Skin epidermis (tissue), 12 donors: ENCODE measurements at regions not wholly inside any gene's neighbourhood (a gene's known extent, or its start where the extent isn't known, plus 50 kb on each side); places are given as distances from the start of the nearest gene placed in this dataset.
A peak's percentile ranks its signal among the peaks of the same experiment; 100 is the strongest.
"Not testable (repeated sequence)": the region's sequence is repeated elsewhere in the genome, so short reads cannot be mapped to it uniquely, and the experiment has no call there.

ENCODE experiments used
- H3K27ac ChIP-seq, 21 experiments: fragments of 200-600 bp; sonication (generic) in 11 of 21; one replicate each; pipeline ENCODE4 v1.5.0; 2020; ENCODE audit warnings: mild to moderate bottlenecking in 3 of 21, inconsistent platforms in 2 of 21, moderate library complexity in 2 of 21
- H3K4me3 ChIP-seq, 7 experiments: fragments of 200-600 bp; sonication (generic) in 2 of 7; one replicate each; pipeline ENCODE4 v1.5.0; 2020; ENCODE audit warnings: inconsistent platforms in 2 of 7, mild to moderate bottlenecking in 2 of 7, moderate library complexity in 1 of 7

GRCh38 chr16:17551682-17552081 lies 80.9 kb upstream of the XYLT1 start:
- not testable (repeated sequence) for H3K4me3 ChIP-seq, H3K27ac ChIP-seq

- Histone ChIP-seq H3K4me3 (no peak overlapping the region), H3K27ac (no peak overlapping the region)
These were observed 78.1 kb upstream of the XYLT1 start for GRCh38 chr16:17548825-17549224.

DNA sequence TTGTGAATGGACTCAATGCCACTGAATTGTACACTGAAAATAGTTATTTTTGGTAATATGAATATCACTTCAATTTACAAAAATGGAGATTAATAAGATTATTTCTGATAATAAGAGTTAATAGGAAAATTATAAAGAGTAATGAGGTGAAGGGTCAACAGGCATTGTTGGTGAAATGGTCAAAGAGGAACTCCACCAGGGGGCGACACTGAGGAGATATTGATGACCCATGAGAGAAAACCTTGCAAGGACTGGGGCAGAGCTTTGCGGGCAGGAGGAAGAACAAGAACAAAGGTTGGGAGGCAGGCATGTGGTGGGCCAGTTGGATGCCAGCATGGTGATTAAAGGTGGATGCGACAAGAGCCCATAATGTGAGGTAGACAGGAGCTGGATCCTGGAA lies 74.0 kb upstream of the XYLT1 start:
- Histone ChIP-seq H3K27ac (no peak overlapping the region), H3K4me3 (no peak overlapping the region)

GRCh38 chr16:17544304-17544703 lies 73.5 kb upstream of the XYLT1 start:
- Histone ChIP-seq H3K27ac (no peak overlapping the region), H3K4me3 (no peak overlapping the region)

DNA sequence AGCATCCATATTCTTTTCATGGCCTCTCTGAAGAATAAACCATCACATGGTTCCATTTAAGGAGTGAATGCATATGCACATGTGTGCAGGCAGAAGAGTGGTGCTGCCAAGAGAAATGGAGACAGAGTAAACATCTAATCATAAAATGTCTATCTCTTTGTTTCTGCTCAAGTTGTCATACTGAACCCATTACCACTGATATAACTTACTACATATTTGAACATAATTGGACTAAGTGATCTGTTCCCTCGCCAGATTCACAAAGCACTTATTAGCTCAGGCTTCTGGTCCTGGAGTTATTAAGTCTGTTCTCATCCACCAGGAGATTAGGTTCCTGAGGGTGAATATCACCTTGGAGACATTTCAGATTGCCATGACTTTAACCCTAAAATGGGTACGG lies 72.3 kb upstream of the XYLT1 start:
- Histone ChIP-seq H3K27ac (no peak overlapping the region), H3K4me3 (no peak overlapping the region)

GRCh38 chr16:17541324-17541723 lies 70.6 kb upstream of the XYLT1 start:
- no peak overlapping the region for H3K4me3 ChIP-seq
- no peak overlapping the region for H3K27ac ChIP-seq

- H3K27ac ChIP-seq, result no peak overlapping the region
- H3K4me3 ChIP-seq, result no peak overlapping the region
These were observed 68.2 kb upstream of the XYLT1 start for GRCh38 chr16:17538927-17539326.

DNA sequence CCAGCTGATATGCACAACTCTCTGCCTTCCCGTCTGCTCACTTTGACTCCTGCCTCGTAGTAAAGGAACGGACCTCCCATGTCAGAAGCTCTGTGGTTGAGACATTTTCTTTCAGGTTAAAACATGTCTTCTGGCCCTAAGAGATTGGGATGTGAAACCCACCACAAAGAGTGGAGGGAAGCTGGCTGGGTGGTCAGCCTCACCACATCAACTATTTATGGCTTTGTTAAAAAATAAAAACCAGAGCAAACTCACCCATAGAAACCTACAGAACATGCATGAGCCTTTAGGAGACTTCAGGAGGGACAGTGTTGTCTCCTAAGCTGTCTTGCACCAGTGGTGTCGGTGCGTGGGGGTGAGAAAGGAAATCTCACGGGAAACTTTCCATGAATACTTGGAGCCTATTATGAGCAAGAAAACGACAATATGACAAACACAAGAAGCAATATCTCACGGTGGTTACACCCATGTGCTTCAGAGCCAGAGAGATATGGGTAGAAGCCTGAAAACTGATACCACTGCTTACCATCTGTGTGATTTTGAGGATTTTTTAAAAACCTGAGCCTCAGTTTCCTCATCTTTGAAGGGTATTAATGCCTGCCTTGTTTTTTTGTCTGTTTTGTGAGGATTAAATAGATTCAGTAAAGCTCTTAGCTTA lies 61.7 kb upstream of the XYLT1 start:
- Histone ChIP-seq H3K27ac (no peak overlapping the region), H3K4me3 (no peak overlapping the region)

DNA sequence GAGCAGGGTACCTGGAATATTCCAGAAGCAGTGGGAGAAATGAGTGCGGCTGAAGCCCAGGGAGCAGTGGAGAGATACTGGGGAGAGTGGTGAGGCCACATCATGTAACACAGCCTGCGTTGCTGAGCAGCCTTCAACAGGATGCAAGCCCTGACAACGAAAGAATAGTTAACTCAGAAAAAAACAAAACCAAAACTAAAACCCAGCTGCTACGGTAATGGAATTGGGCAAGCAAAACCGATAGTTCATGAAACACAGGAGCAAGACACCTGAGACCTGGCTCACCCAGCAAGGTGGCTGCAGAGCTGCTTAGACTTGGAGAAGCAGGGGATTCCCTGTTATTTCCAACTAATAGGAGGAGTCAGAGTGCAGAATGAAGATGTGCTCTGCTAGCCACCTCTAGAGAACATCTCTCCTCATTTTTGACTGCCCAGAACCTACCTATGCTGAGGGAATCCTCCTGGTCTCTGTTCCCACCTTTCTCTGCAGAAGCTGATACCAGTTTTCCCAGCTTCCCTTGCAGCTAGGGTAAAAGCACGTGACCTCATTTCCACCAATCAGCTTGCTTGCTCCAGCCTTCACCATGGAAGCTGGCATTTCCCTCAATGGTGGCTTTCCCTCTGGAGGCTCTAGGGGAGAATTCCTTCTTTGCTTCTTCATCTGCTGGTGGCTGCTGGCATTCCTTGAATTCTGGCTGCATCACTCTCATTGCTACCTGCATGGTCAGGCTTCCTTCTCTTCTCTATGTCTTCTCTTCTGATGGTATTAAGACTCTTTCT lies 59.4 kb upstream of the XYLT1 start:
- Histone ChIP-seq H3K27ac (peak overlapping the region in 7 of 21 experiments; percentile 3 to 83 (median 20)), H3K4me3 (no peak overlapping the region)

- Histone ChIP-seq H3K4me3 (no peak overlapping the region), H3K27ac (no peak overlapping the region)
These were observed 56.5 kb upstream of the XYLT1 start for GRCh38 chr16:17526956-17527937.

DNA sequence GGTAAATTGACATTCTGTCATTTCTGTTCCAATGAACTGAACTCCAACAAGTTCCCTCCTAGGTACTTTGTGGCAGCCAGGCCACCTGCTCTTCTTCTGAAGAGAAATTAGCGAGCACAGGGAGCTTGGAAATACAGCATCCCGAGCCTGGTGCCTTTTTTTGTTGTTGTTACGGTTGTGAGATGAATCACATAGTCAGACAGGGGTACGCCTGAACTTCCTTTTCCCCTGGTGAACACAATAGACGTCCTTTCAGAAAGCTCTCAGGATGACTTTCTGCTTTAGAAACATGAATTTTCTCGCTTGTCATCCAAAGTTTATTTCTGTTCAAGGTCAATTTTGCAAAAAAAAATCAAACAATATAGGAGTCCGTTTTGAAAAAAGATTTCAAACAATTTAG lies 53.9 kb upstream of the XYLT1 start:
- no peak overlapping the region for H3K27ac ChIP-seq
- no peak overlapping the region for H3K4me3 ChIP-seq

GRCh38 chr16:17520561-17520960 lies 49.8 kb upstream of the XYLT1 start:
- no peak overlapping the region for H3K27ac ChIP-seq
- H3K4me3 ChIP-seq, result no peak overlapping the region
